Lower lobe of right lung (tissue), 2 donors: ENCODE measurements at regions not wholly inside any gene's neighbourhood (a gene's known extent, or its start where the extent isn't known, plus 50 kb on each side); places are given as distances from the start of the nearest gene placed in this dataset.

Experiments
- ATAC-seq, 2 donors: fragments of 200-7000 bp; cut with Tn5 transposase; one replicate each; pipeline ENCODE4 v1.9.1; 2020 to 2022; ENCODE audit warnings: mild to moderate bottlenecking in 2 of 2, moderate library complexity in 2 of 2
- DNase-seq: peaks from one replicate; pipeline ENCODE4 v3.0.0-alpha.2; 2020
- H3K27ac ChIP-seq: fragments of 200-600 bp; one replicate; pipeline ENCODE4 v1.8.0; 2022
- H3K27me3 ChIP-seq: fragments of 200-600 bp; one replicate; pipeline ENCODE4 v1.8.0; 2022; ENCODE audit warnings: low read depth
- H3K36me3 ChIP-seq: fragments of 200-600 bp; one replicate; pipeline ENCODE4 v1.8.0; 2022; ENCODE audit warnings: mild to moderate bottlenecking
- H3K4me1 ChIP-seq: fragments of 200-600 bp; one replicate; pipeline ENCODE4 v1.8.0; 2022
- H3K4me3 ChIP-seq: fragments of 200-600 bp; one replicate; pipeline ENCODE4 v1.8.0; 2022; ENCODE audit warnings: mild to moderate bottlenecking
- H3K9me3 ChIP-seq: fragments of 200-600 bp; one replicate; pipeline ENCODE4 v1.8.0; 2022
- CTCF ChIP-seq: fragments of 200-600 bp; IDR thresholded peaks from one replicate; pipeline ENCODE4 v1.8.0; 2022; ENCODE audit warnings: antibody characterized with exemption, mild to moderate bottlenecking
- intact Hi-C: fragments of 100-400 bp; cut with DNase I; formaldehyde crosslinking; loops from one replicate; pipeline ENCODE4 v1.11.0; 2022
- donor health status: DM: no; HTN: yes; CAD: no; lungs with severe emphysema.

- Histone ChIP-seq H3K4me1 (no peaks in the 10 kb centered on the region), H3K27ac (no peak overlapping the region), H3K36me3 (no peaks in the 10 kb centered on the region), H3K9me3 (no peaks in the 10 kb centered on the region), H3K4me3 (no peak overlapping the region), H3K27me3 (no peaks in the 10 kb centered on the region)
- intact Hi-C loops = no loop called here
- no peak for TF ChIP-seq CTCF
- DNase-seq = no peak
- no peak for ATAC-seq
Observed at GRCh38 chr6:128648022-128648598, 127.7 kb upstream of the PTPRK start.

- Histone ChIP-seq H3K27me3 (no peaks in the 10 kb centered on the region), H3K9me3 (no peaks in the 10 kb centered on the region), H3K4me3 (no peak overlapping the region), H3K4me1 (no peaks in the 10 kb centered on the region), H3K36me3 (no peaks in the 10 kb centered on the region), H3K27ac (no peak overlapping the region)
- intact Hi-C loops = no loop called here
- TF ChIP-seq CTCF = no peak
- DNase-seq = no peak
- ATAC-seq = no peak
Observed at GRCh38 chr6:128642132-128642531, 121.7 kb upstream of the PTPRK start.

GRCh38 chr6:128641703-128642102 lies 121.3 kb upstream of the PTPRK start:
- H3K27ac ChIP-seq = no peak overlapping the region
- no peaks in the 10 kb centered on the region for H3K36me3 ChIP-seq
- no peaks in the 10 kb centered on the region for H3K9me3 ChIP-seq
- no peak for ATAC-seq
- no peaks in the 10 kb centered on the region for H3K27me3 ChIP-seq
- H3K4me1 ChIP-seq = no peaks in the 10 kb centered on the region
- H3K4me3 ChIP-seq = no peak overlapping the region
- no peak for TF ChIP-seq CTCF
- intact Hi-C loops = no loop called here
- no peak for DNase-seq

GRCh38 chr6:128638817-128639216 lies 118.4 kb upstream of the PTPRK start:
- no peak overlapping the region for H3K4me3 ChIP-seq
- H3K36me3 ChIP-seq = no peaks in the 10 kb centered on the region
- no peaks in the 10 kb centered on the region for H3K4me1 ChIP-seq
- H3K27ac ChIP-seq = no peak overlapping the region
- intact Hi-C loops = no loop called here
- ATAC-seq (no peak), DNase-seq (no peak)
- no peaks in the 10 kb centered on the region for H3K27me3 ChIP-seq
- TF ChIP-seq CTCF = no peak
- no peaks in the 10 kb centered on the region for H3K9me3 ChIP-seq

- H3K36me3 ChIP-seq = no peaks in the 10 kb centered on the region
- TF ChIP-seq CTCF = no peak
- H3K4me3 ChIP-seq = no peak overlapping the region
- H3K9me3 ChIP-seq = no peaks in the 10 kb centered on the region
- DNase-seq = no peak
- no peaks in the 10 kb centered on the region for H3K4me1 ChIP-seq
- intact Hi-C loops = no loop called here
- H3K27ac ChIP-seq = no peak overlapping the region
- H3K27me3 ChIP-seq = no peaks in the 10 kb centered on the region
- no peak for ATAC-seq
Observed at GRCh38 chr6:128635219-128635618, 114.8 kb upstream of the PTPRK start.

- H3K27me3 ChIP-seq = no peaks in the 10 kb centered on the region
- no peaks in the 10 kb centered on the region for H3K36me3 ChIP-seq
- TF ChIP-seq CTCF = no peak
- no peak overlapping the region for H3K4me3 ChIP-seq
- no peak overlapping the region for H3K27ac ChIP-seq
- ATAC-seq (no peak), DNase-seq (no peak)
- no peaks in the 10 kb centered on the region for H3K4me1 ChIP-seq
- H3K9me3 ChIP-seq = no peaks in the 10 kb centered on the region
- intact Hi-C loops = no loop called here
Observed at GRCh38 chr6:128632131-128632530, 111.7 kb upstream of the PTPRK start.
